ENCODE measurements at regions not wholly inside any gene's neighbourhood (a gene's known extent, or its start where the extent isn't known, plus 50 kb on each side); places are given as distances from the start of the nearest gene placed in this dataset.

GRCh38 chr11:37050311-37050710 is 452.3 kb upstream of the RAG2 start:
- H3K27ac Mint-ChIP-seq, result no peak overlapping the region
- H3K4me1 Mint-ChIP-seq, result no peaks in the 10 kb centered on the region
- ChIA-PET POLR2A (no interaction called here), CTCF (no interaction called here)
- peaks cover 78% of the 10 kb centered on the region for H3K9me3 Mint-ChIP-seq
- H3K4me3 Mint-ChIP-seq, result no peak overlapping the region
- peaks cover 52% of the 10 kb centered on the region for H3K36me3 Mint-ChIP-seq
- ATAC-seq (no peak), DNase-seq (ENCODE audit: low spot score) (no peak)
- TF ChIP-seq RELA (CRISPR knock-in tag; IDR thresholded peaks at IDR 0.05; ENCODE audit: borderline replicate concordance), result no peak
- no peak for TF ChIP-seq ZNF396 (CRISPR knock-in tag; IDR thresholded peaks at IDR 0.05; ENCODE audit: borderline replicate concordance)
- TF ChIP-seq NR3C1 (CRISPR knock-in tag; conservative IDR thresholded peaks at IDR 0.05; ENCODE audit: low read depth), result no peak
- no peak for TF ChIP-seq ZSCAN18 (CRISPR knock-in tag; IDR thresholded peaks at IDR 0.05)
- no peak for TF ChIP-seq HMGA2 (CRISPR knock-in tag; IDR thresholded peaks at IDR 0.05)
- no peak for TF ChIP-seq ZNF512 (CRISPR knock-in tag; IDR thresholded peaks at IDR 0.05; ENCODE audit: borderline replicate concordance)
- TF ChIP-seq RORB (CRISPR knock-in tag; IDR thresholded peaks at IDR 0.05), result no peak
- TF ChIP-seq GABPB1 (CRISPR knock-in tag; IDR thresholded peaks at IDR 0.05), result no peak
- TF ChIP-seq JAZF1 (CRISPR knock-in tag; IDR thresholded peaks at IDR 0.05), result no peak
- TF ChIP-seq ESRRA (CRISPR knock-in tag; IDR thresholded peaks at IDR 0.05; ENCODE audit: borderline replicate concordance), result no peak
- no peak for TF ChIP-seq NFE2L1 (CRISPR knock-in tag; IDR thresholded peaks at IDR 0.05)
- no peak for TF ChIP-seq ATF3 (CRISPR knock-in tag; conservative IDR thresholded peaks at IDR 0.05)
- TF ChIP-seq KAT7 (CRISPR knock-in tag; IDR thresholded peaks at IDR 0.05; ENCODE audit: borderline replicate concordance), result no peak
- peaks cover 2% of the 10 kb centered on the region; the same call in 1 of the 2 replicates for H3K27me3 Mint-ChIP-seq (ENCODE audit: low read depth)

- no peak overlapping the region for H3K27ac Mint-ChIP-seq
- no peak for TF ChIP-seq USF1 (CRISPR knock-in tag; IDR thresholded peaks at IDR 0.05)
- no peak for TF ChIP-seq CTCF (IDR thresholded peaks at IDR 0.05)
- no peak for TF ChIP-seq MAX (CRISPR knock-in tag; IDR thresholded peaks at IDR 0.05)
- no peak for TF ChIP-seq E2F4 (CRISPR knock-in tag; IDR thresholded peaks at IDR 0.05; ENCODE audit: borderline replicate concordance, low read depth)
- no peak for TF ChIP-seq FOXJ3 (CRISPR knock-in tag; IDR thresholded peaks at IDR 0.05; ENCODE audit: borderline replicate concordance)
- no peak for TF ChIP-seq TCF7 (CRISPR knock-in tag; IDR thresholded peaks at IDR 0.05; ENCODE audit: low read depth)
- no peak for TF ChIP-seq PRDM15 (CRISPR knock-in tag; IDR thresholded peaks at IDR 0.05)
- TF ChIP-seq E2F1 (CRISPR knock-in tag; IDR thresholded peaks at IDR 0.05), result no peak
Measured at GRCh38 chr11:37040921-37041320, 442.9 kb upstream of the RAG2 start.

More at GRCh38 chr11:37040921-37041320, 442.9 kb upstream of the RAG2 start:
- ChIA-PET CTCF (no interaction called here), POLR2A (no interaction called here)
- Mint-ChIP-seq H3K4me1 (no peaks in the 10 kb centered on the region), H3K27me3 (ENCODE audit: low read depth) (peaks cover 4% of the 10 kb centered on the region; the same call in 1 of the 2 replicates), H3K4me3 (no peak overlapping the region), H3K36me3 (peaks cover 74% of the 10 kb centered on the region), H3K9me3 (peaks cover 88% of the 10 kb centered on the region)
- DNase-seq (ENCODE audit: low spot score), result no peak
- ATAC-seq, result no peak

Measured in WTC11 (cell line).